ENCODE measurements at regions not wholly inside any gene's neighbourhood (a gene's known extent, or its start where the extent isn't known, plus 50 kb on each side); places are given as distances from the start of the nearest gene placed in this dataset.
"Not testable (repeated sequence)": the region's sequence is repeated elsewhere in the genome, so short reads cannot be mapped to it uniquely, and the experiment has no call there.

- H3K4me3 ChIP-seq (ENCODE audit: low read depth, low read length) = no peak overlapping the region
- DNase-seq (ENCODE audit: low read depth) = no peak
- no peak for TF ChIP-seq CTCF (conservative IDR thresholded peaks at IDR 0.05; ENCODE audit: low read depth, low read length)
Observed at GRCh38 chr12:75631831-75632230, 120.4 kb upstream of the KRR1 start.

DNA sequence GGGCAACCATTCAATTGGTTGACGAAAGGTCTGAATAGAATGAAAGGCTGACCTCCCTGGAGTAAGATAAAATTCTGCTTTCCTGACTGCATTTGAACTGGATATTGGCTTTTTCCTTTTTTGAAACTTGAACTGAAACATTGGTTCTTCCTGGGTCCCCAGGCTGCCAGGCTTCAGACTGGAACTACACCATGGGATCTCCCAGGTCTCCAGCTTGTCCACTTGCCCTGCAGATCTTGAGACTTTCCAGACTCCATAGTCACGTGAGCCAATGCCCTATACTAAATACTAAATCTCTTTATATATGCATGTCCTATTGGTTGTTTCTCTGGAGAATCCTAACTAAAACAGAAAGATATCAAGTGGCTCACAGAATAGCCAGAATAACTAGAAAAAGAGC, 118.7 kb upstream of the KRR1 start:
- no peak for TF ChIP-seq CTCF (conservative IDR thresholded peaks at IDR 0.05; ENCODE audit: low read depth, low read length)
- H3K4me3 ChIP-seq (ENCODE audit: low read depth, low read length) = no peak overlapping the region
- no peak for DNase-seq (ENCODE audit: low read depth)

- no peak overlapping the region for H3K4me3 ChIP-seq (ENCODE audit: low read depth, low read length)
- no peak for TF ChIP-seq CTCF (conservative IDR thresholded peaks at IDR 0.05; ENCODE audit: low read depth, low read length)
- DNase-seq (ENCODE audit: low read depth) = no peak
Observed at GRCh38 chr12:75628916-75629315, 117.5 kb upstream of the KRR1 start.

- H3K4me3 ChIP-seq (ENCODE audit: low read depth, low read length) = no peak overlapping the region
- no peak for TF ChIP-seq CTCF (conservative IDR thresholded peaks at IDR 0.05; ENCODE audit: low read depth, low read length)
- DNase-seq (ENCODE audit: low read depth) = no peak
Observed at GRCh38 chr12:75628511-75628910, 117.1 kb upstream of the KRR1 start.

GRCh38 chr12:75623631-75624154, 112.3 kb upstream of the KRR1 start:
- no peak overlapping the region for H3K4me3 ChIP-seq (ENCODE audit: low read depth, low read length)
- DNase-seq (ENCODE audit: low read depth) = no peak
- peak; percentile 65 for TF ChIP-seq CTCF (conservative IDR thresholded peaks at IDR 0.05; ENCODE audit: low read depth, low read length)

GRCh38 chr12:75622492-75622891, 111.1 kb upstream of the KRR1 start:
- DNase-seq (ENCODE audit: low read depth) = no peak
- no peak overlapping the region for H3K4me3 ChIP-seq (ENCODE audit: low read depth, low read length)
- TF ChIP-seq CTCF (conservative IDR thresholded peaks at IDR 0.05; ENCODE audit: low read depth, low read length) = no peak

GRCh38 chr12:75614396-75614795, 103.0 kb upstream of the KRR1 start:
- DNase-seq (ENCODE audit: low read depth); H3K4me3 ChIP-seq (ENCODE audit: low read depth, low read length): not testable (repeated sequence)
